GM20000 (cell line): ENCODE measurements at regions not wholly inside any gene's neighbourhood (a gene's known extent, or its start where the extent isn't known, plus 50 kb on each side); places are given as distances from the start of the nearest gene placed in this dataset.

Experiments used
- DNase-seq: peaks from one replicate; pipeline ENCODE4 v3.0.0; 2012; ENCODE audit warnings: low spot score
- CTCF ChIP-seq: IDR thresholded peaks from 2 replicates; pipeline ENCODE4 v1.5.1; 2012; ENCODE audit warnings: mild to moderate bottlenecking, control low read depth; ENCODE audit errors: extremely low read depth, missing control alignments

- TF ChIP-seq CTCF: no peak
- no peak for DNase-seq
These were observed 886.0 kb downstream of the ADGRL2 start for GRCh38 chr1:82686774-82687173.

DNA sequence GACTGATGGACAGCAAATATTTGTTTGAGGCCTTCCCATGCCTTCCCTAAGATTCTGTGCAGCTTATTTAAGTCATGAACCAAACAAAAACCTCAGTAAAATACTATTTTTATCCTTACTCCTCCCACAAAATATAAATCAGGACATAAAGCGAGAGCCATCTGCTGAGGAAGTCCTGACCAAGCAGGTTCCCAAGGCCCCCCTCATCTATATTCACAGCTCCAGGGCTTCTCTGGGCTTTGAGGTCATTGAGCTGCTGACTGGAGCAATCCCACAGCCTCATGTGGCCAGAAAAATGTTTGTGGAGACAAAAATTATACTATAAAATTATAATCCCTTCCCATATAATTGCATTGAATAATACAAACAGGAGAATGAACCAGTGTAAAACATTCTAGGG lies 846.2 kb downstream of the ADGRL2 start:
- DNase-seq: no peak
- no peak for TF ChIP-seq CTCF

DNA sequence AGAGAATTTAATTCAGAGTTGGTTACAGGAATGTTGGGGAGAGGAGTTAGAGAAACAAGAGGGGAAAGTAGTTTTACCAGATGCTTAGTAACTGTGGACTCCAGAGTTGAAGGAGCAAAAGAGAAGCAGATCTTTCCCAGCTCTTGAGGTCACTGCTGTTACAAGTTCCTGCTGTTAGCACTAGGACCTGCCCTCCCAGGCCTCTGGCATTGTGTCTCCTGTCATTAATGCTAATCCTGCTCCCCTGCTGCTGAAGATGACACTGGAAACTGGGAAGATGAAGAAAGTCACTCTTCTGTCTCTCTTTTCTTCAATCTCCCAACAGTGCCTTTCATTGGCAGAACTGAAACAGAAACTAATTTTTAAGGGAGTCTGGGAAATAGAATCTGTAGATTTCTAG lies 845.6 kb downstream of the ADGRL2 start:
- TF ChIP-seq CTCF: no peak

GRCh38 chr1:82644186-82644915 lies 843.6 kb downstream of the ADGRL2 start:
- no peak for TF ChIP-seq CTCF
- DNase-seq: no peak

More for the DNA sequence above, 845.6 kb downstream of the ADGRL2 start:
- no peak for DNase-seq

- DNase-seq: no peak
- TF ChIP-seq CTCF: no peak
These were observed 839.6 kb downstream of the ADGRL2 start for GRCh38 chr1:82640352-82640751.

GRCh38 chr1:82634266-82634665 lies 833.5 kb downstream of the ADGRL2 start:
- TF ChIP-seq CTCF: no peak
- DNase-seq: no peak

- no peak for TF ChIP-seq CTCF
- DNase-seq: no peak
These were observed 831.4 kb downstream of the ADGRL2 start for GRCh38 chr1:82632155-82632554.
